GM19467 (cell line): ENCODE measurements at regions not wholly inside any gene's neighbourhood (a gene's known extent, or its start where the extent isn't known, plus 50 kb on each side); places are given as distances from the start of the nearest gene placed in this dataset.

Source experiments
- ATAC-seq: cut with Tn5 transposase; IDR thresholded peaks from one replicate; pipeline ENCODE4 v1.9.1; 2021; ENCODE audit warnings: mild to moderate bottlenecking, moderate library complexity; ENCODE audit not compliant: unreplicated experiment

DNA sequence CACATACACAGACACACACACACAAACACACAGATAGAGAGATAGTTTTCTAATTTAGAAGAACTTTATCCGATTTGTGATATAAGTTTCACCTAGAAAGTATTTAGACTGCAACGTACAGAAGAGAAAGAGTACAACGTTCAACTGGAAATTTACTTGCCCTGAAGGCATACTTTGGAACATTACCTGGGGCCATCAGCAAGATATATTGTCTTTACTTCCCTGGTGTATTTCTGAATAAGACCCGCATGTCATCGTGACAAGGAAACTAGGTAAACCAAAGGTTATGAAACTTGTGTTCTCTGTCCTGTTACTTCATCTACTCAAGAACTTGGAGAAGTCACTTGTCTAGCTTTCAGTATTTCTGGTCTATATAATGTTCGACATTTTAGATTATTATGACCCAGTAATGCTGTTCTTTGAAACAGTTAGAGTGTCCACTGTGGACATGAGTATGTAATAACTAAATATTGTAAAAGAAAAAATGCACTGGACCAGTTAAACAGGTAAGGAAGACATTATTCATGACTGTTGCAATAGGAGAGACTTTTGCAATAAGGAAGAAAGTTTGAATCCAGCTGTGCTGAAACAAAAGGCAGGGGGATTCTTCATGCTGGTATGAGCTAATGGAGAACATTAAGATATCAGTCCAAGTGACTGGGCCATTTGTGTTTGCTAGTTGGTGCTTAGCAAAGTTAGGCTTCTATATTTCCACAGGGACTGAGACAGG lies 1791.1 kb downstream of the MAT2B start:
- ATAC-seq: no peak

DNA sequence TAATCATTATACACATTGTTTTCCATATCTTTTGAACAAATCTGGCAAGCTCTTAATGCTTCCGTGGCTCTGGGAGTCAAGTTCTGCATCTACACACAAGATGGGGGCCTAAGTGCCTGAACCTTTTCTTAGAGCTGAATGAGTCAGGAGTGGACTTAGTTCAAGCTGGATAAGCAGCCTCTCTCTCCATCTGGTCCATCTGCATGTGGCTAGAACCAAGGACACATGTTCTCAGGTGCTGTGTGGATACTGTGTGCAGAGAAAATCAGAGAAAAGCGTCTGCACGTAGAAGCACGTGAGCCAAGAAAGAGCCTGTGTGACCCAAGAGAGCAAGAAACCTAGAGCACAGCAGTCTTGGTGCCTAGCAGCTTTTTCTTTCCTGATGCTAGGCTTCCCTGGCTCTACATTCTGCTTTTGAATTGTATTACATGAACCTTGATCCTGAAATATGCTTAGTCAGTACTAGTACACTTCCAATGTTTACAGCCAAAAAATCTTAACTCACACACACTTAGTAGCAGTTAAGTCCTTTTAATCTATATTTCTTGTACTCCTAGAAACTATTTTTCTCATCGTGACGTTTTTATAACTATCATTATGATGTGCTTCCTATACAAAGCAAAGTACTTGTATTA lies 1798.9 kb downstream of the MAT2B start:
- no peak for ATAC-seq

GRCh38 chr5:165305596-165305995 lies 1800.2 kb downstream of the MAT2B start:
- ATAC-seq: no peak

DNA sequence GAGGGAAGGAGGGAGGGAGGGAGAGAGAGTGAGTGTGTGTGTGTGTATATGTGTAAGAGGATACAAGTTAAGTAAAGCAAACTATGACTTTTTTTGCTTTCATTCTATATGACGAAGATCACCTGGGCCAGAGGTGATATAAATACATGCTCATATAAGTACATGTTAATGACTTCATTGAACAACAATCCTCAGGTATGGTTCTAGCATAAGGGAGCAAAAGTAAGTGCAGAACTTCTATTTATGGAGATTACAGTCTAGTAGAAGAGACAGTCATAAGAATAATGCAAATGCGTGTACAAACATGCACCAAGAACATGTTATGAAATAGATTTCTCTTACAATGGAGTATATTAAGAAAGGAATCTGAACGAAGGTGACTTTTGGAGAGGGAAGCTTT lies 1804.0 kb downstream of the MAT2B start:
- no peak for ATAC-seq

- no peak for ATAC-seq
Observed at GRCh38 chr5:165310031-165310430, 1804.6 kb downstream of the MAT2B start.

DNA sequence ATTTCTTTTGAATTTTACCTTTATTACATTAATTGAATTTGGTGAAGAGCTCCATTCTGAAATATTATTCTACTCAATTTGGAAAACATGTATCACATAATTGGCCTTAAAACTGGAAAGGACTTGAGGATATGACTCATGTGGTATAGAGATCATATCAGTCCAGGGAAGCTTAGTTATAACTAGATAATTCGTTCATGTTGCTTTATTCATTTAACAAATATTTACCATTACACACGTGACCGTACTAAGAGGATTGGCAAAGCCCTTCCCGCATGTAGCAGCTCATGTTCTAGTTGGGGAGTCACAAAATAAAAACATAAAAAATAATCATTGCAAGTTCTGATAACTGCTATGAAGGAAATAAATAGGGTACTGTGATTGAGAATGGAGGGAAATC lies 1816.5 kb downstream of the MAT2B start:
- no peak for ATAC-seq

DNA sequence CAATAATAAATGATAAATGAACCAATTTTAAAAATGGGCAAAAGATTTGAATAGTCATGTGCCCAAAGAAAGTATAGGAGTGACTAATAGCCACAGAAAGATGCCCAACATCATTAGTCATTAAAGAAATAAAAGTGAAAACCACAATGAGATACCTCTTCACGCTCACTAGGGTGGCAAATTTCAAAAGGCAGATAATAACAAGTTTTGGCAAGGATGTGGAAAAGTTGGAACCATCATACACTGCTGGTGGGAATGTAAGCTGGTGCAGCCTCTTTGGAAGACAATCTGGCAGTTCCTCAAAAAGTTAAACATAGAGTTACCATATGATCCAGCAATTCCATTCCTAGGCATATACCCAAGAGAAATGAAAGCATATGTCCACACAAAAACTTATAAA lies 1819.8 kb downstream of the MAT2B start:
- ATAC-seq: no peak

DNA sequence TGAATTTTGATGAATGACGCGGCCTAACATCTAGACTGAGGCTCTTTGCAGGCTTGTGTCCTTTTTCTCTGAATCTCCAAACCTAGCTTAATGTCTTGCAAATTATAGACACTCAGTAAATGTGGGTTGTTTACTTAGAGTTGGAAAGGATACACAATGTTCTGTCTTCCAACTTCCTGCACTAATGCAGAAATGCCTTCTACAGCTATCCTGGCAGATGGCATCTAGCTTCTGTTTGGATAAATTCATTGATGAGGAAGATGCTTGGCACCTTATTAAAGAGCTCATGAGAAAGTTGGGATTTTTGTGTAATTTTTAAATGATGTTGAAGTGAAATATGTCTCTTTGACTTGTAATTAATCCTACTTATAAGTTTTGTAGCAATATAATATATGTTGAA lies 1822.2 kb downstream of the MAT2B start:
- ATAC-seq: no peak

DNA sequence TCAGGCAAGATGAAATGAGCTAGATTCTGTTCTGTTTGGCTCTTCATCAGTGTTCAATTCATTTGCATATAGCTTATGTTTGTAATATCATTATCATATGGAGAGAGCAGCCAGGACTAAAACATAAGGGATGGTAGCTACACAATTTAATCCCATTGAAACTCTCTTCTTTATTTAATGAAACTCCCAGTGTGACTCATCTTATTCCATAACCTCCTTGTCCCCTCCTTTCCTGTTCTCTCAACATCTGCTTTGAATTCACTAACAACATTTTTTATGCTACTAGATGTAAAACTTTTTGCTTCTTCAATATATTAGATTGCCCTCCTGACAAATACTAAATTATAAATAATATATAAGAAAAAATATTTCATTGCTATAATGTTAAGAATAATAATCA lies 1823.4 kb downstream of the MAT2B start:
- no peak for ATAC-seq

- no peak for ATAC-seq
Observed at GRCh38 chr5:165333623-165334022, 1828.2 kb downstream of the MAT2B start.

DNA sequence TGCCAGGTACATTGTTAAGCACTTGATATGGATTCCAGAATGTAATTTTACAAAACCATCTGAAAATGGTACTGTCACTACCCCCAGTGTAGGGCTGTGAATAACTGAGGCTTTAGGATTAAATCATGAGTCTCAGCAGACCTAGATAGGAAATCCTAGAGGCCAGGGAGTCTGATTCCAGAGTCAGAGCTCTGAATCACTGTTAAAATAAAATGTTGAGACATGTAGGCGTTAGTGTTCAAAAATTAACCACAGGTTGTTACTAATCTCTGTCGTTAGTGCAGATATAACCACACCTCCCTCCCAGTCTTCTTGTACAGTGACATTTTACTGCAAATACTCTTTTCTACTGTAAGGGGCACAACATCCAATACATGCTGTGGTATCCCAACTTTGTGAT lies 1828.8 kb downstream of the MAT2B start:
- no peak for ATAC-seq

DNA sequence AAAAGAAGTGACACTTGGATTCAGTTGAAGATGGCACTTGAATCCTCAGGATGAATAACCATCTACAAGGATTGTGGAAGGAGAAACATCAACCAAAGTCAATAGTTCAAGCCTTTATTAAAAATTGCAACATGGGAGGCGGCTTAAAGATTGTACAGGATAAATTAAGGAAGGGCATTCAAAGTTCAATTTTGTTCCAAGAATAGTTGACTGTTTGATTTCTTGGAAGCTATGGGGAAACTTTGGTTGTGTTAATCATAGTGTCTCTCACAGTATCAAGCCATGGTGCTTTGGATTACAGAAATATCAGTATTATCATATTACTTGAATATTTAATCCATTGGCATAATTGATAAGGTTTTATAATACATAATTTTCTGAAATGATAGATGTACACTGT lies 1844.3 kb downstream of the MAT2B start:
- ATAC-seq: no peak

DNA sequence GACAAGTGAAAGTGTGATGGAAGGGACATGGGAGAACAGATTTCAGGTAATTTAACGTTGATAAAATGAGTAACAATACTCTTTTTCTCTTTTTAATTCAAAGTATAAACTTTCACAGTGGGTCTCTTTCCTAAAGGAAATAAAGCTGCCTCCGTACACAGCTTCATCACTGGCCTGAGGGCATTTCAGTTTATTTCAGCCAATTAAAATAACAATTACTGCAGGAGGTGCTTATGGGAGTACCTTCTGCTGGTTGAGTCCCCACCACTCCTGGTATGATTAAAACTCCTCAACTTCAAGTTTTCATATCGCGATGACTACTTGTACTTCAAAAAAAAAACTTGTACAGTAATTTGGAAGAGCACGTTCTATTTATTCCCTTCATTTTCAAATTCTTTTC lies 1845.9 kb downstream of the MAT2B start:
- no peak for ATAC-seq

DNA sequence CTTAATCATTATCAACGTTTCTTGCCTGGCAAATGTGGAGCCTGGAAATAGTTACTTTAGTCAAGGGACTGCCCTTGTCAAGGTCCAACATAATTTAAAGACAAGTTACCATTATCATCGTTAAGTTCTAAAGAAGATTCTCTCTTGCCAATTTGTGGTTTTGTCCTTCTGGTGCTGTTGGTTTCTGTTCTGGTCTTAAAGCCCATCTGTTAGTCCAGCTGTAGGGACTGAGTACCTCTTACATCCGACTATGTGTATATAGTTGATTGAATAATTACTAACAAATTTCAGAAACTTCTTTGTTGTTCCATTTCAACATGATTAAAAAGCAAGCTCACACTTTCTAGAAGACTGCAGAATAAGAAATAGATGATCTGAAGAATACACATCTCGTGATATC lies 1854.9 kb downstream of the MAT2B start:
- no peak for ATAC-seq

DNA sequence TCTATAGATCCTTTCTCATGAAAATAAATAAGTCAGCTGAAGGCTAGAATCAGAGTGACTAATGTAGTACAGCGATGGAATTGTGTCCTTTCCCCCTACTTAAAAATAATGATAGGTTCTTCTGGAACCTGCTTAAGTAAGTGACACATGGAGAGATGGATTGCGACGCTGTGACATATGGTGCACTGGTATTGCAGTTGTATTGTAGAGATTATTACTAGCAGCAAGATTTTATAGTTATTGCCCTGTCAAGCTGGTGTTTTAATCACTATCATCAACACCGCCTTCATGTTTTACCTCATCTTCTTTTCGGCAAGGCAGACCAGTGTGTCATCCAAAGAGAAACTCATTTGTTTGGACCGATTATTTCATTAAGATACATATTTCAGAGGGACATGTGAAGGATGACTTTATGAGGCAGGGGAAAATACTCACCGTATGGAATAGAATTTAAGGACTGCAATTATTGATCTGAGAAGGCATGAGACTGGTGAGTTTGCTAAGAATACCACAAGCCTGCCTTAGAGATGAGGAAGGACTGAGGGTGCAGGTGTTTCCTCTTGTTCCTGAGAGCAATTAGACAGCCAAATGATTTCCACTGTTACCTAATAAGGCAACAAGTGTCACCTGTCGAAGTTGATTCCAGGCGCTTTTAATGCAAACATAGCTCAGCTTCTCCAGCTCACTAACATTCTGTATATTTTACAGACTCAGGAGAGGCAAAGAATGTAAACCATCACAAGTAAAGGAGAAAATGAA lies 1855.5 kb downstream of the MAT2B start:
- no peak for ATAC-seq

DNA sequence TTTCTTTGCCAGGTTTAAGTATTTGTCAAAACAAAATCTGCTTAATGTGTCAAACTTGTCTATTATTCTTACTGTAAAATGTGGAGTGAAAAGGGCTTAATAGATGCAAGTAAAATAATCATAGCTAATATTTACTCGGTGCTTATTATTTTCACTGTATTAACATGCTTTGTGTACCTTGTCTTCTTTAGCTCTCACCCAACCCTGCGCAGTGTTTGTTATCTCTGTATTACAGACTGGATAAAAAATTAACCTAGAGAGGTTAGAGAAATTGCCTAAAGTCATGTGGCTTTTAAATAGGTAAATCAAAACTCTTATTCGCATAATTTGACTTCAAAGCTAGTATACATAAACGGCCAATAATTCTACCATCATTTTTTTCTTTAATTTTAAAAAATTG lies 1864.8 kb downstream of the MAT2B start:
- no peak for ATAC-seq

DNA sequence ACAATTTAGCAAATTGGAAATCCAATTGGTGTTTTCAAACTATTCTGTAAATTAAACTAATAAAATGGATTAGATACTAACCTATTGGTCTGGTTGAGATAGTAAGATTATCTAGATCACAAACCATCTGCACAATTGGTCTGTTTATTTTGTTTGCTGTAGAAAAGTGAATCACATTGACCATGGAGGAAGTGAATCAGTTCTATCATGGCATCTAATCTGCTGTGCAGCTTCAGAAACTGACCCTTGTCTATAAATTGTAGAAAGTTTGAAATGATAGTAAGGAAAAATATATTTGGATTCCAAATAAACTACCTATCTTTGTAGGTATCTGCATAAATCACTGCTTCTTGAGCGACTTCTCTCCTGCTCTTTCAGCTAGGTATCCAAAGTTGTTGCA lies 1865.4 kb downstream of the MAT2B start:
- no peak for ATAC-seq

DNA sequence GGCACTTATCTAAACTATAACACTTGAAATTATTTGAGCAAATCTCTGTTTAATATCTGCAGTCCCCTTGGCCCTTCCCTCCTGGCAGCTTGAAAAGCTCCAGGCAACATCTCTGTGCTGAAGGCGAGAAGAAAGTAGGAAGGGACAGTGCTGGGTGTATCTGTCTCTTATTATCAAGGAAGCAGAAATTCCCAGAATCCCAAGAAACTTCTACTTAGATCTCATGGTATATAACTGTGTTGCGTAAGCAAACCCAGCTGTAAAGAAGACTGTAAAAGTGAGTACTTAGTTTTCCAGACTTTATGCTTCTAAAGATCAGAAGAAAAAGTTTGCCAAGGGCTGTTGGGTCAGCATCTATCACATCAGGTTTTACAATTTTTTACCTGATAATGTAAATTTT lies 1869.8 kb downstream of the MAT2B start:
- no peak for ATAC-seq

DNA sequence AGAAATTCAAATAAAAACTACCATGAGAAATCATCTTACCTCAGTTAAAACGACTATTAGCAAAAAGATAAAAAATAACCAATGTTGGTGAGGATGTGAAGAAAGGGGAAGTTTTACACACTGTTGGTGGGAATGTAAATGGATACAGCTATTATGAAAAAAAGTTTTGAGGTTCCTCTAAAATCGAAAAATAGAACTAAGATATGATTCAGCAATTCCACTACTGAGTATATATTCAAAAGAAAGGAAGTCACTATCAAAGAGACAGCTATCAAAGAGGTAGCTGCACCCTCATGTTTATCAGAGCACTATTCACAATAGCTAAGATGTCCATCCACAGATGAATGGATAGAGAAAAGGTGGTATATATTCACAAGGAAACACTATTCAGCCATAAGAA lies 1888.4 kb downstream of the MAT2B start:
- ATAC-seq: no peak

- ATAC-seq: no peak
Observed at GRCh38 chr5:165397516-165397915, 1892.1 kb downstream of the MAT2B start.

GRCh38 chr5:165400086-165400485 lies 1894.7 kb downstream of the MAT2B start:
- no peak for ATAC-seq

- no peak for ATAC-seq
Observed at GRCh38 chr5:165404917-165405316, 1899.5 kb downstream of the MAT2B start.
